NT2/D1 (cell line): ENCODE measurements at regions not wholly inside any gene's neighbourhood (a gene's known extent, or its start where the extent isn't known, plus 50 kb on each side); places are given as distances from the start of the nearest gene placed in this dataset.

Experiments used
- DNase-seq: peaks from one replicate; pipeline ENCODE4 v3.0.0-alpha.2; 2011; ENCODE audit warnings: low read depth, low spot score
- H3K27me3 ChIP-seq: 2 replicates; pipeline ENCODE4 v1.6.0; 2011; ENCODE audit warnings: mild to moderate bottlenecking; ENCODE audit not compliant: insufficient read length, insufficient read depth
- H3K36me3 ChIP-seq: 2 replicates; pipeline ENCODE4 v1.6.1; 2011; ENCODE audit warnings: mild to moderate bottlenecking, low read length, mixed read lengths; ENCODE audit not compliant: insufficient read depth, insufficient read length
- H3K4me1 ChIP-seq: 2 replicates; pipeline ENCODE4 v1.5.1; 2011; ENCODE audit not compliant: insufficient read depth, insufficient read length
- H3K4me3 ChIP-seq: 2 replicates; pipeline ENCODE4 v1.5.1; 2011; ENCODE audit warnings: low read depth; ENCODE audit not compliant: insufficient read length
- H3K9ac ChIP-seq: 2 replicates; pipeline ENCODE4 v1.6.0; 2011; ENCODE audit warnings: low read depth; ENCODE audit not compliant: insufficient read length
- H3K9me3 ChIP-seq: 2 replicates; pipeline ENCODE4 v1.5.1; 2011; ENCODE audit warnings: mild to moderate bottlenecking, low read length; ENCODE audit not compliant: insufficient read depth
- SUZ12 ChIP-seq: IDR thresholded peaks from 2 replicates; pipeline ENCODE4 v1.6.1; 2011; ENCODE audit not compliant: insufficient read length, insufficient read depth; ENCODE audit errors: extremely low read depth
- YY1 ChIP-seq: IDR thresholded peaks from 2 replicates; pipeline ENCODE4 v1.6.1; 2011; ENCODE audit not compliant: insufficient read length, insufficient read depth
- ZNF274 ChIP-seq: IDR thresholded peaks from 2 replicates; pipeline ENCODE4 v1.6.1; 2011; ENCODE audit warnings: mild to moderate bottlenecking, low read depth, low read length

DNA sequence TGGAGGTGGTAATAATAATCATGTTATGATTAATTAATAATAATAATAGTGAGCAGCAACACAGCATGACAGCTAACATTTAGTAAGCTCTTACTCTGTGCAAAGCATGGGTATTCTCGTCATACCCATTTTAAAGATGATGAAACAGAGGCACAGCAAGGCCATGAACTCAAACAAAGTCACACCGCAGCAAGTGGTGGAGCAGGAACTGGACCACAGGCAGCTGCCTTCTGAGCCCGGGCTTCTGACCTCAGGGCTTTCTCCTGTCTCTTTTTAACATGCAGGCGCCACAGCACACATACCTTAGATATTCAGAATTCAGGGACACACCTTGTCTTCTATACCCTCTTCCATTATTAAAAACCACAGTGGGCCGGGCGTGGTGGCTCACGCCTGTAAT, 50.7 kb upstream of the SPATA12 start:
- no peak for TF ChIP-seq SUZ12
- no peak for TF ChIP-seq YY1
- no peak for TF ChIP-seq ZNF274
- DNase-seq: no peak
- H3K27me3 ChIP-seq: no peaks in the 10 kb centered on the region

DNA sequence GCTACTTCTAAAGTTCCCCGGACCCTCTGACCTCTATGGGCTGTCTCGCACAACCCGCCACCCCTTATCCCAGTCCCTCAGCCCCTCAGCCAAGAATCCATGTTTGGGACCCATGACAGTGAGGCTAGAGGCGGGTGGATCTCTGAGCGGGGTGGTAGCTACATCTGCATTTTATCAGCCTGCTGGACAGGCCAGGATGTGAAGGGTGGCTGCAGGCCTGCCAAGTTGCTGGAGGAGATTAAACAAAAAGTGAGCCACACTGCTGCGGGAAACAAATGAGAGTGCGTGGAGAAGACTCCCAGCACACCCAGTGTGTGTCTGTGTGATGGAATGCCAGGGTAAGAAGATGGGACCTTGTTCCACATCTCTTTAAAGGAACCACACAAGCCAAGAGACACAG, 51.1 kb upstream of the SPATA12 start:
- Histone ChIP-seq H3K9me3 (peaks cover 20% of the 10 kb centered on the region; the same call in 1 of the 2 replicates), H3K4me3 (no peak overlapping the region), H3K9ac (no peak overlapping the region), H3K4me1 (peaks cover 16% of the 10 kb centered on the region), H3K27me3 (no peaks in the 10 kb centered on the region), H3K36me3 (no peaks in the 10 kb centered on the region)
- TF ChIP-seq ZNF274: no peak
- no peak for TF ChIP-seq SUZ12
- TF ChIP-seq YY1: no peak
- no peak for DNase-seq

More for the DNA sequence above, 50.7 kb upstream of the SPATA12 start:
- Histone ChIP-seq H3K4me1 (peaks cover 16% of the 10 kb centered on the region), H3K9me3 (peaks cover 20% of the 10 kb centered on the region; the same call in 1 of the 2 replicates), H3K4me3 (no peak overlapping the region), H3K36me3 (no peaks in the 10 kb centered on the region), H3K9ac (no peak overlapping the region)

DNA sequence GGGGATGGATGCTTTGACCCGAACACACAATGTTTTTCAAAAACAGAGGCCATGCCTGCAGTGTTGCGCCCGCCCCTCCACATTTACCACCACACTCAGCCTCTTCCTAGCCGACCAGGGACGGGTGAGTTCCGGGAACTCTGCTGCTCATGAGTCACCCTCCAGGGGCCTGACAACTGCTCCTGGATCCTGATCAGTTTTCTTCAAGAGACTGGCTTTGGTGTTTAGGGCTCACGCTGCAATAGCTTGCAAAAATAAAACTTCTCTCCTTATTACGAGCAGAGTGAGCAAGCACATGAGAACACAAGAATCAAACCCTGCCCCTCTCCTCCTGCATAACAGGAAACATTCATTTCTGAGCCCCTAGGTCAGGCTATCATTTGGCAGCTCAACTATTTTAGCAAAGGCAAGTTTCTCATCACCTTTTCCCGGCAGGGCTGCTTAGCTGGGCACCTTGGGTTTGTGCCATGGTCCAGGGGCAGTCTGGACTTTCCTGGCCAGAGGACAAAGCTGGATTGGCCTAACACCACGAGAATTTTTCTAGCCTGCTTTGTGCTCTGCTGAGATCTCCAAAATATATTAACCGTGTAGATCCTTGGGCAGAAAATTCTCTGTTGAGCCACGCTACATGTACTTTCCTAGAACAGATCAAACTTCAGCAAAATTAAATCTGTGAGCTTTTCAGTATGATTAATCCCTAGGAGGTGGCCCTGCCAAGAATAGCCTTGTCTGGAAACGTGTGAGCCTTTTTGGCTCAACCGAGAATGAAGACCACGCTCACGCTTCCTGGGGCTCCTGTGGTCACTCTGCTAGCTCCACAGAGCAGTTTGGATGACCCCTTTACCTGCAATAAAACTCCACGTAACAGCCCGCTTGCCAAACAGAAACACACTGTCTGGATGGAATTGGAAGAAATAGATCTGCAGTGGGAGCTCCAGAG, 52.7 kb upstream of the SPATA12 start:
- TF ChIP-seq SUZ12: no peak
- no peak for TF ChIP-seq YY1
- TF ChIP-seq ZNF274: no peak
- DNase-seq: no peak
- no peaks in the 10 kb centered on the region for H3K36me3 ChIP-seq
- no peaks in the 10 kb centered on the region for H3K27me3 ChIP-seq
- peaks cover 16% of the 10 kb centered on the region for H3K4me1 ChIP-seq
- no peak overlapping the region for H3K4me3 ChIP-seq
- H3K9me3 ChIP-seq: peaks cover 8% of the 10 kb centered on the region; the same call in 1 of the 2 replicates
- H3K9ac ChIP-seq: no peak overlapping the region

DNA sequence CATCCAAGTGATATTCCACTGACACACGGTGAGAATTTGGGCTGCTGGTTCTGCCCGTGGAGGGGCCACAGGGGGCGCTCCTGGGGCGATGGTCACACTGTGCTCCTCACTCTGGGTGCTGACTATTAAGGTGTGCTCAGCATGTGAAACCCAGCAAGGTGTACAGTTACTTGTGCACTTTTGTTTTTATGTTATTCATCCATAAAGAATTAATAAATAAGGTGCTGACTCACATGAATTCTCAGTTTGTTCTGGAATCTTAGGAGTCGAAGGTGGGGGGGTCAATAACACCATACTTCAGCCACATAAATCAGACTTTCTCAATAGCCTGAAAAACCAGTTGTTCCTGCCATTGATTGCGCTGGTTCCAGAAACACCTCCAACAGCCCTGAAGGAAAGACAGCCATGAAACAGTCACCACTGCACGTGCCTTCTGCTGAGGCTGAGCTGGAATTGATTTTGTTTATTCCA, 53.5 kb upstream of the SPATA12 start:
- no peaks in the 10 kb centered on the region for H3K27me3 ChIP-seq
- no peak overlapping the region for H3K9ac ChIP-seq
- DNase-seq: no peak

DNA sequence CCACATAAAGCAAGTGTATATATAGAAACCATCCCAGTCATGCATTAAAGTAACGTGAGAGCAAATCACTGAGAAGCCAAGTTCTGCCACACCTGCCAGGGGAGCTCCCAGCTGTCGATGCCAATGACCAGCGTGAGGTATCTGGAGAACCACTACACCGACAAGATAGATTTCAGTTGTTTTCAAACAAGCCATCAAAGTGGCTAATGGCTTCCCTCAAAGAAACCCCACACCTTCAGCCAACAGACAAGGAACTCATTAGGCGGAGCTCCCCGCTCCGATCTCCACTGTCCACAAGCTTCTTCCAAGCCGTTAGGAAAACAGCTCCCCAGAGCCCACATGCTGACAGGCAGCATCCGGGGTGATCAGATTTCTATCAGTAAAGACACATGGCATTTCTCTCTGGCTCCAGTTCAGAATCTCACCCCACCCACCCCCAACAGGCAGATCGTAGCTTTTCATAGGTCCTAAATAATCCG, 54.2 kb upstream of the SPATA12 start:
- Histone ChIP-seq H3K36me3 (no peaks in the 10 kb centered on the region), H3K9ac (no peak overlapping the region), H3K9me3 (no peaks in the 10 kb centered on the region), H3K4me1 (peaks cover 16% of the 10 kb centered on the region), H3K4me3 (no peak overlapping the region), H3K27me3 (no peaks in the 10 kb centered on the region)
- no peak for DNase-seq
- no peak for TF ChIP-seq ZNF274
- TF ChIP-seq YY1: no peak

More for the DNA sequence above, 53.5 kb upstream of the SPATA12 start:
- TF ChIP-seq ZNF274 (no peak), SUZ12 (no peak), YY1 (no peak)
- Histone ChIP-seq H3K36me3 (no peaks in the 10 kb centered on the region), H3K4me1 (peaks cover 16% of the 10 kb centered on the region), H3K9me3 (0 out of 2 replicates have a peak, but pooled peaks cover under 1% of the 10 kb centered on the region), H3K4me3 (no peak overlapping the region)

DNA sequence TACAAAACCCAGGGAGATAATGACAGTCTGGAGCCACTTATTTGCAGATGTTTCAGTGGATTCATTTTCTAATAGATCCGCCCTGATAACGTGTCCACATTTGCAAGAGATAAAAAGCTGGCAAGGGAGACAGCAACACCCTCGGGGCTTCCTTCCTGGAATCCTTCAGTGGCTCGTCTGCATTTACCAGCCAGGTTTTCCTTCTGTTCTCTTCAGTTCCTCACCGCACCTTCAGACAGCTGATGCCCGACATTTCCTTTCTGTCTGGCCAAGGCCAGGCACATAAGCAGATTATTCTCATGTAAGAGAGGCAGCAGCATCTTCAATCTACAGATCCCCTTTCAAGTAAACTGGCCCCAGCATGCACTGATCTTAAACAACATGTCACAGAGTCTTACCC, 56.2 kb upstream of the SPATA12 start:
- H3K4me3 ChIP-seq: no peak overlapping the region
- H3K9ac ChIP-seq: no peak overlapping the region
- peaks cover 14% of the 10 kb centered on the region for H3K4me1 ChIP-seq
- no peak for TF ChIP-seq SUZ12
- no peak for TF ChIP-seq ZNF274
- no peak for TF ChIP-seq YY1
- no peaks in the 10 kb centered on the region for H3K36me3 ChIP-seq
- no peaks in the 10 kb centered on the region for H3K27me3 ChIP-seq
- no peak for DNase-seq
- no peaks in the 10 kb centered on the region for H3K9me3 ChIP-seq

DNA sequence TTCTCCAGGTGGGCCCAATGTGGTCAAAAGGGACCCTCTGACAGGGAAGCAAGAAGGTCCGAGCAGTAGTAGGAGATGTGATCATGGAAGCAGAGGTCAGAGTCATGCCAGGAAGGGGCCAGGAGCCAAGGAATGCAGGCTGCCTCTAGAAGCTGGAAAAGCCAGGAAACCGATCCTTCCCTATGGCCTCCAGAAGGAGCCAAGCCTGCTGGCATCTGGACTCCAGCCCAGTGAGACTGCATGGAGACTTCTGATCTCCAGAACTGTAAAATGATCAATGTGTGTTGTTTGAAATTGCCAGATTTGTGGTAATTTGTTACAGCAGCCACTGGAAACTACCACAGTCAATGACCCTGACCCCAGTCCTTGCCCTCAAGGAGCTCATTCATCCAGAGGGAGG, 56.8 kb upstream of the SPATA12 start:
- no peaks in the 10 kb centered on the region for H3K36me3 ChIP-seq
- peaks cover 14% of the 10 kb centered on the region for H3K4me1 ChIP-seq
- H3K4me3 ChIP-seq: no peak overlapping the region
- no peak for DNase-seq
- TF ChIP-seq ZNF274: no peak
- no peak for TF ChIP-seq SUZ12
- no peak for TF ChIP-seq YY1
- no peak overlapping the region for H3K9ac ChIP-seq
- no peaks in the 10 kb centered on the region for H3K27me3 ChIP-seq
- no peaks in the 10 kb centered on the region for H3K9me3 ChIP-seq
